ENCODE measurements at regions not wholly inside any gene's neighbourhood (a gene's known extent, or its start where the extent isn't known, plus 50 kb on each side); places are given as distances from the start of the nearest gene placed in this dataset.

DNA sequence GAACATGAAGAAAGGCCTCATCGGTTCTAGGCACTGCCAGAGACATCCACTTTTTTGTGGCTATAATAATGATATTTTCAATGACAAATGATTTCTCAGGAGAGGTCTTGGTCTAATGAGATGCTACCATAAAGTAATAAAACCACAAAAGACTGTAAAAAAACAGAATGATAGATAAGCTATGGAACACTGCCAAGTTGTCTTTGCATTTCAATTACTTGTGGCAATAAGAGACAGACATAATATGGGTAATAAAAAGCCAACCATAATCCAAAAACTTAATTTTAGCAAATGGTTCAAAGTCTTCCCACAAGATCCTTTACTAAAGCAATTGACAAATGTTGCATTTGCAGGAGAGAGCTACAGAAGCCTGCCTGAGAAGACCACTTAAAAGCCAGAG is 292.5 kb downstream of the ATPSCKMT start:
- H3K27ac ChIP-seq (ENCODE audit: low read depth, low read length, poor library complexity, severe bottlenecking) = no peak overlapping the region
- no peaks in the 10 kb centered on the region for H3K9me3 ChIP-seq (ENCODE audit: low read length)
- H2AFZ ChIP-seq (ENCODE audit: low read length) = no peak overlapping the region
- H3K36me3 ChIP-seq (ENCODE audit: insufficient read depth, low read length) = no peaks in the 10 kb centered on the region
- CTCF ChIA-PET (ENCODE audit: unreplicated experiment) = no interaction called here
- no peaks in the 10 kb centered on the region for H4K20me1 ChIP-seq (ENCODE audit: insufficient read depth, low read length)
- no peak overlapping the region for H3K4me2 ChIP-seq (ENCODE audit: low read length)
- TF ChIP-seq, protein P1, sequence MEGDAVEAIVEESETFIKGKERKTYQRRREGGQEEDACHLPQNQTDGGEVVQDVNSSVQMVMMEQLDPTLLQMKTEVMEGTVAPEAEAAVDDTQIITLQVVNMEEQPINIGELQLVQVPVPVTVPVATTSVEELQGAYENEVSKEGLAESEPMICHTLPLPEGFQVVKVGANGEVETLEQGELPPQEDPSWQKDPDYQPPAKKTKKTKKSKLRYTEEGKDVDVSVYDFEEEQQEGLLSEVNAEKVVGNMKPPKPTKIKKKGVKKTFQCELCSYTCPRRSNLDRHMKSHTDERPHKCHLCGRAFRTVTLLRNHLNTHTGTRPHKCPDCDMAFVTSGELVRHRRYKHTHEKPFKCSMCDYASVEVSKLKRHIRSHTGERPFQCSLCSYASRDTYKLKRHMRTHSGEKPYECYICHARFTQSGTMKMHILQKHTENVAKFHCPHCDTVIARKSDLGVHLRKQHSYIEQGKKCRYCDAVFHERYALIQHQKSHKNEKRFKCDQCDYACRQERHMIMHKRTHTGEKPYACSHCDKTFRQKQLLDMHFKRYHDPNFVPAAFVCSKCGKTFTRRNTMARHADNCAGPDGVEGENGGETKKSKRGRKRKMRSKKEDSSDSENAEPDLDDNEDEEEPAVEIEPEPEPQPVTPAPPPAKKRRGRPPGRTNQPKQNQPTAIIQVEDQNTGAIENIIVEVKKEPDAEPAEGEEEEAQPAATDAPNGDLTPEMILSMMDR (conservative IDR thresholded peaks at IDR 0.05; ENCODE audit: low read length) = no peak
- TF ChIP-seq EZH2phosphoT487 (IDR thresholded peaks at IDR 0.05; ENCODE audit: borderline replicate concordance, low read depth, low read length) = no peak
- intact Hi-C loops (cut with micrococcal nuclease; ENCODE audit: unreplicated experiment) = no loop called here
- H3K4me3 ChIP-seq (ENCODE audit: low read depth, low read length, poor library complexity, severe bottlenecking) = no peak overlapping the region
- no TSS peak for BruUV-seq (replicated peaks)
- no peaks in the 10 kb centered on the region for H3K79me2 ChIP-seq (ENCODE audit: insufficient read depth, low read depth, low read length)
- no peaks in the 10 kb centered on the region for H3K9me2 ChIP-seq (ENCODE audit: insufficient read depth, low read length)
- POLR2A ChIA-PET = no interaction called here
- H3K4me1 ChIP-seq (ENCODE audit: insufficient read depth, low read length, poor library complexity, severe bottlenecking) = no peaks in the 10 kb centered on the region
- DNase-seq (ENCODE audit: low spot score) = no peak

DNA sequence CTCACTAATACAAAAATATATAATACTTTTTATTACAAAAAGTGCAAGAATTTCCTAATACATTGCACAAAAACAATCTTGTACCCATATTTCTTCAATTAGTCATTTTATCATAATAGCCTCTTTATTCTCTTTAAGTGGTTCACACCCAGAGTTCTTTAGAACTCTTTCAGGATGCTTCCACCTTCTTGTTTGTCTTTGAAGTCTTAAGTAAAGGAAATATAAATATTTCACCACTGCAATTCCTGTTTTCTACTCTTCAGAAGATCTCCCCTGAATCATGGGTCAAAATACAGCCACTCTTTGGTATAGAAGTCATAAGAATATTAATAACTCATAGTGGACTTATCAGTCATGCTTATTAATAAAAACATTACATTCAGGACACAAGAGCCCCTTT is 293.0 kb downstream of the ATPSCKMT start:
- intact Hi-C loops (cut with micrococcal nuclease; ENCODE audit: unreplicated experiment) = no loop called here
- TF ChIP-seq, protein P1 (conservative IDR thresholded peaks at IDR 0.05; ENCODE audit: low read length) = no peak
- no peak for TF ChIP-seq EZH2phosphoT487 (IDR thresholded peaks at IDR 0.05; ENCODE audit: borderline replicate concordance, low read depth, low read length)
- Histone ChIP-seq H3K9me2 (ENCODE audit: insufficient read depth, low read length) (no peaks in the 10 kb centered on the region), H3K9me3 (ENCODE audit: low read length) (no peaks in the 10 kb centered on the region), H3K79me2 (ENCODE audit: insufficient read depth, low read depth, low read length) (no peaks in the 10 kb centered on the region), H3K4me3 (ENCODE audit: low read depth, low read length, poor library complexity, severe bottlenecking) (no peak overlapping the region), H3K36me3 (ENCODE audit: insufficient read depth, low read length) (no peaks in the 10 kb centered on the region), H2AFZ (ENCODE audit: low read length) (no peak overlapping the region), H3K27ac (ENCODE audit: low read depth, low read length, poor library complexity, severe bottlenecking) (no peak overlapping the region), H3K4me2 (ENCODE audit: low read length) (no peak overlapping the region), H3K4me1 (ENCODE audit: insufficient read depth, low read length, poor library complexity, severe bottlenecking) (no peaks in the 10 kb centered on the region), H4K20me1 (ENCODE audit: insufficient read depth, low read length) (no peaks in the 10 kb centered on the region)
- POLR2A ChIA-PET = no interaction called here
- CTCF ChIA-PET (ENCODE audit: unreplicated experiment) = no interaction called here
- DNase-seq (ENCODE audit: low spot score) = no peak
- BruUV-seq (replicated peaks) = no TSS peak

DNA sequence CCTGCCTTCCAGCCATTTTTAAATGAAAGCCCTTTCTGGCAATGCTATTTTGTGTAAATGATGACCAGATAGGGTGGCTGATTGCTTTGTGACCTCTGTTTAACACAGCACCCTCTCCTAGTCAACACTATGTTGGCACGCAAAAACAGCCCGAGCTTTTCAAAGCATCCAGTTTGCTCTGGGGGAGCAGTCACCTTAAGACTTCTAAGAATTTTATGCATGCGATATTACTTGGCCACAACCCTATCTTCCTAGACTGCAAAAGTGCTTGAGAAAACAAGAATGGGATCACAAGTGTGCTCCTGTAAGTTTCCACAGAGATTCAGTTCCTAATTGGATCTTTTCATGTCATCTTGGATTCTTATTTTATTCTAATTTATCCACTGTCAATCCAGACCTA is 294.1 kb downstream of the ATPSCKMT start:
- no TSS peak for BruUV-seq (replicated peaks)
- no peak for TF ChIP-seq EZH2phosphoT487 (IDR thresholded peaks at IDR 0.05; ENCODE audit: borderline replicate concordance, low read depth, low read length)
- TF ChIP-seq, protein P1 (conservative IDR thresholded peaks at IDR 0.05; ENCODE audit: low read length) = no peak
- Histone ChIP-seq H3K4me2 (ENCODE audit: low read length) (no peak overlapping the region), H3K27ac (ENCODE audit: low read depth, low read length, poor library complexity, severe bottlenecking) (no peak overlapping the region), H4K20me1 (ENCODE audit: insufficient read depth, low read length) (no peaks in the 10 kb centered on the region), H3K4me3 (ENCODE audit: low read depth, low read length, poor library complexity, severe bottlenecking) (no peak overlapping the region), H3K79me2 (ENCODE audit: insufficient read depth, low read depth, low read length) (no peaks in the 10 kb centered on the region), H3K36me3 (ENCODE audit: insufficient read depth, low read length) (no peaks in the 10 kb centered on the region), H3K4me1 (ENCODE audit: insufficient read depth, low read length, poor library complexity, severe bottlenecking) (no peaks in the 10 kb centered on the region), H3K9me2 (ENCODE audit: insufficient read depth, low read length) (no peaks in the 10 kb centered on the region), H2AFZ (ENCODE audit: low read length) (no peak overlapping the region), H3K9me3 (ENCODE audit: low read length) (no peaks in the 10 kb centered on the region)
- ChIA-PET POLR2A (interaction anchor here (0.8 kb wide), 1 partner anchor 1221 kb away, joined by 3 read pairs; no protein-coding TSS in a partner anchor), CTCF (ENCODE audit: unreplicated experiment) (no interaction called here)
- no peak for DNase-seq (ENCODE audit: low spot score)
- intact Hi-C loops (cut with micrococcal nuclease; ENCODE audit: unreplicated experiment) = no loop called here
